ENCODE measurements at regions not wholly inside any gene's neighbourhood (a gene's known extent, or its start where the extent isn't known, plus 50 kb on each side); places are given as distances from the start of the nearest gene placed in this dataset.
"Not testable (repeated sequence)": the region's sequence is repeated elsewhere in the genome, so short reads cannot be mapped to it uniquely, and the experiment has no call there.

- DNase-seq = no peak
Observed at GRCh38 chr5:28855626-28856025, 1817.2 kb upstream of the CDH9 start.

- DNase-seq = no peak
Observed at GRCh38 chr5:28850320-28850921, 1812.0 kb upstream of the CDH9 start.

- DNase-seq = no peak
Observed at GRCh38 chr5:28831042-28831441, 1792.7 kb upstream of the CDH9 start.

- DNase-seq = no peak
Observed at GRCh38 chr5:28823231-28823630, 1784.8 kb upstream of the CDH9 start.

GRCh38 chr5:28822071-28822470 is 1783.7 kb upstream of the CDH9 start:
- DNase-seq = no peak

GRCh38 chr5:28810751-28811136 is 1772.4 kb upstream of the CDH9 start:
- no peak for DNase-seq

GRCh38 chr5:28809811-28810750 is 1771.7 kb upstream of the CDH9 start:
- DNase-seq = no peak

GRCh38 chr5:28808967-28809810 is 1770.8 kb upstream of the CDH9 start:
- peak in 1 of 14 donors; percentile 1 for DNase-seq

- no peak for DNase-seq
Observed at GRCh38 chr5:28807195-28807729, 1768.9 kb upstream of the CDH9 start.

- DNase-seq = not testable (repeated sequence)
Observed at GRCh38 chr5:28799035-28799434, 1760.6 kb upstream of the CDH9 start.

GRCh38 chr5:28788954-28789353 is 1750.6 kb upstream of the CDH9 start:
- no peak for DNase-seq

GRCh38 chr5:28780083-28780692 is 1741.8 kb upstream of the CDH9 start:
- DNase-seq = no peak

GRCh38 chr5:28779161-28779754 is 1740.9 kb upstream of the CDH9 start:
- no peak for DNase-seq

GRCh38 chr5:28770307-28770706 is 1731.9 kb upstream of the CDH9 start:
- DNase-seq = no peak

- DNase-seq = no peak
Observed at GRCh38 chr5:28766565-28767158, 1728.3 kb upstream of the CDH9 start.

- DNase-seq = no peak
Observed at GRCh38 chr5:28751396-28751795, 1713.0 kb upstream of the CDH9 start.

GRCh38 chr5:28750251-28750650 is 1711.9 kb upstream of the CDH9 start:
- DNase-seq = no peak

- no peak for DNase-seq
Observed at GRCh38 chr5:28748446-28748845, 1710.1 kb upstream of the CDH9 start.

GRCh38 chr5:28743716-28744110 is 1705.3 kb upstream of the CDH9 start:
- no peak for DNase-seq

GRCh38 chr5:28743025-28743715 is 1704.8 kb upstream of the CDH9 start:
- DNase-seq = no peak

- DNase-seq = no peak
Observed at GRCh38 chr5:28737682-28738081, 1699.3 kb upstream of the CDH9 start.
